Keratinocyte (primary cell): ENCODE measurements at regions not wholly inside any gene's neighbourhood (a gene's known extent, or its start where the extent isn't known, plus 50 kb on each side); places are given as distances from the start of the nearest gene placed in this dataset.

Experiments used
- DNase-seq: peaks from one replicate; pipeline ENCODE4 v3.0.0-alpha.2; 2011; ENCODE audit warnings: low read depth, missing footprints, low spot score
- FAIRE-seq: peaks from 2 replicates; lab custom pipeline; 2011; peaks lifted over from hg19 to GRCh38; lab: Jason Lieb, UNC
- H2AFZ ChIP-seq: 2 replicates; pipeline ENCODE4 v1.6.0; 2012; ENCODE audit warnings: low read length, control low read depth, inconsistent platforms; ENCODE audit not compliant: control insufficient read depth
- H3K27ac ChIP-seq: 2 replicates; pipeline ENCODE4 v1.5.1; 2011; ENCODE audit warnings: low read length; ENCODE audit not compliant: control insufficient read depth, insufficient read depth
- H3K27me3 ChIP-seq: 3 replicates; pipeline ENCODE4 v1.6.0; 2011; ENCODE audit warnings: low read length; ENCODE audit not compliant: control insufficient read depth, insufficient read depth; ENCODE audit errors: extremely low read depth
- H3K36me3 ChIP-seq, 2 experiments: 2 replicates in 1 of 2; 3 replicates in 1 of 2; pipeline ENCODE4 v1.5.1; 2011; ENCODE audit warnings: low read length in 2 of 2, mild to moderate bottlenecking in 1 of 2; ENCODE audit not compliant: control insufficient read depth in 2 of 2, insufficient read depth in 2 of 2; ENCODE audit errors: extremely low read depth in 1 of 2
- H3K4me1 ChIP-seq: 3 replicates; pipeline ENCODE4 v1.5.1; 2011; ENCODE audit warnings: low read length; ENCODE audit not compliant: control insufficient read depth, insufficient read depth; ENCODE audit errors: extremely low read depth
- H3K4me2 ChIP-seq: 3 replicates; pipeline ENCODE4 v1.6.0; 2011; ENCODE audit warnings: low read depth, low read length; ENCODE audit not compliant: control insufficient read depth, insufficient read depth; ENCODE audit errors: extremely low read depth
- H3K4me3 ChIP-seq, 3 experiments: fragments of 200-600 bp in 1 of 3; sonication (generic) in 1 of 3; 2 replicates in 2 of 3; 3 replicates in 1 of 3; pipeline ENCODE4 v1.5.1; 2011 to 2016; ENCODE audit warnings: low read length in 3 of 3, mild to moderate bottlenecking in 3 of 3, control low read depth in 2 of 3, inconsistent platforms in 1 of 3, low read depth in 1 of 3, mixed read lengths in 1 of 3, mixed run types in 1 of 3, moderate library complexity in 1 of 3; ENCODE audit not compliant: control insufficient read depth in 2 of 3, insufficient read depth in 2 of 3; ENCODE audit errors: extremely low read depth in 1 of 3
- H3K79me2 ChIP-seq: 2 replicates; pipeline ENCODE4 v1.6.0; 2012; ENCODE audit warnings: low read length; ENCODE audit not compliant: control insufficient read depth, insufficient read depth
- H3K9ac ChIP-seq: 3 replicates; pipeline ENCODE4 v1.6.0; 2011; ENCODE audit warnings: low read length; ENCODE audit not compliant: control insufficient read depth, insufficient read depth; ENCODE audit errors: extremely low read depth
- H3K9me1 ChIP-seq: 3 replicates; pipeline ENCODE4 v1.6.0; 2011; ENCODE audit warnings: low read length; ENCODE audit not compliant: control insufficient read depth, insufficient read depth; ENCODE audit errors: extremely low read depth
- H3K9me3 ChIP-seq: 2 replicates; pipeline ENCODE4 v1.5.1; 2012; ENCODE audit warnings: low read depth, low read length; ENCODE audit not compliant: control insufficient read depth
- H4K20me1 ChIP-seq: 3 replicates; pipeline ENCODE4 v1.6.0; 2011; ENCODE audit warnings: low read length; ENCODE audit not compliant: control insufficient read depth, insufficient read depth; ENCODE audit errors: extremely low read depth
- EZH2 ChIP-seq: IDR thresholded peaks from one replicate; pipeline ENCODE4 v1.6.1; 2012; ENCODE audit warnings: inconsistent platforms, mild to moderate bottlenecking, low read length, moderate library complexity
- dilution Hi-C: fragments of 300-500 bp; cut with MboI; formaldehyde crosslinking; loops from one replicate; pipeline ENCODE4 v1.7.0; 2020; ENCODE audit warnings: low sequenced_read_pairs; ENCODE audit not compliant: extremely low pct_ligation_motif_present
- TF ChIP-seq, protein P1 (sequence below), 3 experiments: IDR thresholded peaks in 1 of 3; conservative IDR thresholded peaks in 1 of 3; optimal IDR thresholded peaks in 1 of 3; 2 replicates in 2 of 3; 3 replicates in 1 of 3; pipeline versions ENCODE3 to v1.5.1; 2011; ENCODE audit warnings: low read length in 3 of 3, mild to moderate bottlenecking in 3 of 3, moderate library complexity in 2 of 3, control low read depth in 1 of 3, inconsistent platforms in 1 of 3; ENCODE audit not compliant: insufficient read depth in 2 of 3; ENCODE audit errors: extremely low read depth in 1 of 3

DNA sequence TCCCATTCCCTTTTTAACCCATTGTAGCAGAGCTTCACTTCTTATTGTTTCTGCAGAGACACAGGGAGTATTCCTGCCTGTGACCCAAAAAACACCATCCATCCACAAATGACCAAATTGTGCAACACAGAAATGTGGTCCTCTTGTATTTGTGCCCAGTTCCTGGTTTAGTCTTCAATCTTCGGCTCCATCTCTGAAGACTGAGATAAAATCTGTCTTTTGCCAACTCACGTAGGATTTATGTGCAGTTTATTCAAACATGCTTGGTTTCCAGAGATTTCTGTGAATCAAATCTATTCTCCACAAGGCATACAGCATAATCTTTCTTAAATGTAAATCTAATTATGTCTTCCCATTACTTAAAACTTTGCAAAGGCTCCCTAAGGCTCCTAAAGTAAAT is 307.0 kb downstream of the AASDHPPT start:
- dilution Hi-C loops = no loop called here
- no peaks in the 10 kb centered on the region for H3K79me2 ChIP-seq
- no peak overlapping the region for H3K9ac ChIP-seq
- no peaks in the 10 kb centered on the region for H3K36me3 ChIP-seq
- no peaks in the 10 kb centered on the region for H3K27me3 ChIP-seq
- no peak overlapping the region for H3K27ac ChIP-seq
- no peaks in the 10 kb centered on the region for H3K9me3 ChIP-seq
- TF ChIP-seq, protein P1, sequence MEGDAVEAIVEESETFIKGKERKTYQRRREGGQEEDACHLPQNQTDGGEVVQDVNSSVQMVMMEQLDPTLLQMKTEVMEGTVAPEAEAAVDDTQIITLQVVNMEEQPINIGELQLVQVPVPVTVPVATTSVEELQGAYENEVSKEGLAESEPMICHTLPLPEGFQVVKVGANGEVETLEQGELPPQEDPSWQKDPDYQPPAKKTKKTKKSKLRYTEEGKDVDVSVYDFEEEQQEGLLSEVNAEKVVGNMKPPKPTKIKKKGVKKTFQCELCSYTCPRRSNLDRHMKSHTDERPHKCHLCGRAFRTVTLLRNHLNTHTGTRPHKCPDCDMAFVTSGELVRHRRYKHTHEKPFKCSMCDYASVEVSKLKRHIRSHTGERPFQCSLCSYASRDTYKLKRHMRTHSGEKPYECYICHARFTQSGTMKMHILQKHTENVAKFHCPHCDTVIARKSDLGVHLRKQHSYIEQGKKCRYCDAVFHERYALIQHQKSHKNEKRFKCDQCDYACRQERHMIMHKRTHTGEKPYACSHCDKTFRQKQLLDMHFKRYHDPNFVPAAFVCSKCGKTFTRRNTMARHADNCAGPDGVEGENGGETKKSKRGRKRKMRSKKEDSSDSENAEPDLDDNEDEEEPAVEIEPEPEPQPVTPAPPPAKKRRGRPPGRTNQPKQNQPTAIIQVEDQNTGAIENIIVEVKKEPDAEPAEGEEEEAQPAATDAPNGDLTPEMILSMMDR (optimal IDR thresholded peaks at IDR 0.05 in 1 of 3, IDR thresholded peaks at IDR 0.05 in 1 of 3, conservative IDR thresholded peaks at IDR 0.05 in 1 of 3; ENCODE audit: extremely low read depth in 1 of 3, insufficient read depth in 2 of 3, low read length in 3 of 3) = no peak
- no peak for TF ChIP-seq EZH2
- H4K20me1 ChIP-seq = no peaks in the 10 kb centered on the region
- no peak overlapping the region for H3K4me2 ChIP-seq
- H3K4me3 ChIP-seq = no peak overlapping the region
- H3K9me1 ChIP-seq = no peaks in the 10 kb centered on the region
- peaks cover 10% of the 10 kb centered on the region for H3K4me1 ChIP-seq
- no peak for FAIRE-seq
- H2AFZ ChIP-seq = peak overlapping the region; percentile 16
- DNase-seq = no peak

DNA sequence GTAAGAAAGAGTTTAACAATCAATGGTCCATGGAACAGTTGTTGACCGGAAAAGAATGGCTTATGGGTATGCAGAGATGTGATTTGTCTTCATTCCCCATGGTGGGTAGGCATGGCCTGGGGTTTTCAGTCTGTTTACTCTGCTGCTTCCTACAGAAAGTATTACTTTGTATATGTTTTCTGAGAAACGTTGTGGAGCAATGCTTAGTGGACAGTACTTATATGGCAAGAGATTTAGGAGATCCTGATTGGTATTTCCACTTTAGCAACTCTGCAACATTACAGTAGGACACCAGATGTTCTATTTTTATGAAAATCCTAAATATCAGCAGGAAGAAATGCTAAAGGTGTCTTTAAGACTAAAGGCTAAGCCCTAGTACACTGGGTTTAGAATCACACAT is 309.1 kb downstream of the AASDHPPT start:
- Histone ChIP-seq H3K27ac (no peak overlapping the region), H3K4me1 (peaks cover 26% of the 10 kb centered on the region), H3K27me3 (no peaks in the 10 kb centered on the region), H3K79me2 (no peaks in the 10 kb centered on the region), H3K4me3 (no peak overlapping the region), H4K20me1 (no peaks in the 10 kb centered on the region), H2AFZ (no peak overlapping the region), H3K9me1 (no peaks in the 10 kb centered on the region), H3K9ac (no peak overlapping the region), H3K36me3 (no peaks in the 10 kb centered on the region), H3K4me2 (no peak overlapping the region), H3K9me3 (no peaks in the 10 kb centered on the region)
- TF ChIP-seq EZH2 = no peak
- TF ChIP-seq, protein P1 (optimal IDR thresholded peaks at IDR 0.05 in 1 of 3, IDR thresholded peaks at IDR 0.05 in 1 of 3, conservative IDR thresholded peaks at IDR 0.05 in 1 of 3; ENCODE audit: extremely low read depth in 1 of 3, insufficient read depth in 2 of 3, low read length in 3 of 3) = no peak
- FAIRE-seq (no peak), DNase-seq (no peak)
- dilution Hi-C loops = no loop called here
